SK-N-SH (cell line): ENCODE measurements at regions not wholly inside any gene's neighbourhood (a gene's known extent, or its start where the extent isn't known, plus 50 kb on each side); places are given as distances from the start of the nearest gene placed in this dataset.

Experiments
- CTCF ChIP-seq: fragments of 200-600 bp; sonication (generic); IDR thresholded peaks from 2 replicates; pipeline ENCODE4 v1.6.1; 2017; ENCODE audit warnings: antibody characterized with exemption, mild to moderate bottlenecking, moderate library complexity
- EP300 ChIP-seq, 2 experiments: IDR thresholded peaks; 2 replicates each; pipeline versions ENCODE4 v1.4.0 to v1.6.1; 2012; ENCODE audit warnings: borderline replicate concordance in 1 of 2, low read depth in 1 of 2, low read length in 1 of 2
- FOXM1 ChIP-seq: IDR thresholded peaks from 2 replicates; pipeline ENCODE4 v1.4.0; 2012; ENCODE audit warnings: low read depth, mild to moderate bottlenecking
- MEF2A ChIP-seq: IDR thresholded peaks from 2 replicates; pipeline ENCODE4 v1.4.0; 2012; ENCODE audit warnings: low read depth, borderline replicate concordance
- RCOR1 ChIP-seq: fragments of 150-350 bp; IDR thresholded peaks from 2 replicates; pipeline ENCODE4 v1.6.1; 2017; ENCODE audit warnings: antibody characterized with exemption, low read length
- REST ChIP-seq: IDR thresholded peaks from 2 replicates; pipeline ENCODE4 v1.6.1; 2012; ENCODE audit warnings: mild to moderate bottlenecking, low read depth, low read length, moderate library complexity
- RFX5 ChIP-seq: IDR thresholded peaks from 2 replicates; pipeline ENCODE4 v1.6.1; 2012; ENCODE audit warnings: mild to moderate bottlenecking, improper control_type of control experiment, low read length
- RXRA ChIP-seq: IDR thresholded peaks from 2 replicates; pipeline ENCODE4 v1.4.0; 2012; ENCODE audit warnings: low read depth, mild to moderate bottlenecking, borderline replicate concordance
- USF2 ChIP-seq: fragments of 150-350 bp; IDR thresholded peaks from 2 replicates; pipeline ENCODE4 v1.6.1; 2017; ENCODE audit warnings: antibody characterized with exemption, low read length, low read depth, borderline replicate concordance

- no peak for TF ChIP-seq USF2
- TF ChIP-seq EP300 (IDR thresholded peaks at IDR 0.05; ENCODE audit: borderline replicate concordance in 1 of 2, low read depth in 1 of 2, low read length in 1 of 2), result no peak
- TF ChIP-seq REST, result no peak
- TF ChIP-seq CTCF, result no peak
- no peak for TF ChIP-seq RFX5
- no peak for TF ChIP-seq RCOR1
- no peak for TF ChIP-seq RXRA
- no peak for TF ChIP-seq MEF2A
- no peak for TF ChIP-seq FOXM1
Observed at GRCh38 chr2:144999071-144999875, 479.4 kb upstream of the ZEB2 start.
